Naive B cell (primary cell): ENCODE measurements at regions not wholly inside any gene's neighbourhood (a gene's known extent, or its start where the extent isn't known, plus 50 kb on each side); places are given as distances from the start of the nearest gene placed in this dataset.

Experiments used
- ATAC-seq, 2 donors: fragments of 150-1000 bp; cut with Tn5 transposase; 2 replicates each; pipeline ENCODE4 v1.10.0; 2021; ENCODE audit warnings: low read depth in 2 of 2, mild to moderate bottlenecking in 2 of 2, moderate library complexity in 2 of 2
- DNase-seq: peaks from one replicate; pipeline ENCODE4 v3.0.0; 2022
- H3K27ac Mint-ChIP-seq, 6 donors: one replicate each; pipeline ENCODE4 v1.8.0; 2020 to 2022; ENCODE audit warnings: mild to moderate bottlenecking in 6 of 6, mixed read lengths in 6 of 6, moderate library complexity in 5 of 6, inconsistent platforms in 2 of 6
- H3K27me3 Mint-ChIP-seq, 3 donors: one replicate each; pipeline ENCODE4 v1.8.0; 2021 to 2022; ENCODE audit warnings: mixed read lengths in 3 of 3, mild to moderate bottlenecking in 1 of 3
- H3K36me3 Mint-ChIP-seq, 2 donors: one replicate each; pipeline ENCODE4 v1.8.0; 2020 to 2022; ENCODE audit warnings: mixed read lengths in 2 of 2, inconsistent platforms in 1 of 2, mild to moderate bottlenecking in 1 of 2
- H3K4me1 Mint-ChIP-seq, 3 donors: one replicate each; pipeline ENCODE4 v1.8.0; 2020 to 2022; ENCODE audit warnings: mixed read lengths in 3 of 3, inconsistent platforms in 1 of 3, mild to moderate bottlenecking in 1 of 3, moderate library complexity in 1 of 3
- H3K4me3 Mint-ChIP-seq, 8 donors: one replicate each; pipeline ENCODE4 v1.8.0; 2020 to 2022; ENCODE audit warnings: mild to moderate bottlenecking in 8 of 8, mixed read lengths in 8 of 8, moderate library complexity in 8 of 8, inconsistent platforms in 2 of 8
- H3K9me3 Mint-ChIP-seq, 7 donors: one replicate each; pipeline ENCODE4 v1.8.0; 2020 to 2022; ENCODE audit warnings: mixed read lengths in 7 of 7, mild to moderate bottlenecking in 5 of 7, inconsistent platforms in 2 of 7, moderate library complexity in 1 of 7

DNA sequence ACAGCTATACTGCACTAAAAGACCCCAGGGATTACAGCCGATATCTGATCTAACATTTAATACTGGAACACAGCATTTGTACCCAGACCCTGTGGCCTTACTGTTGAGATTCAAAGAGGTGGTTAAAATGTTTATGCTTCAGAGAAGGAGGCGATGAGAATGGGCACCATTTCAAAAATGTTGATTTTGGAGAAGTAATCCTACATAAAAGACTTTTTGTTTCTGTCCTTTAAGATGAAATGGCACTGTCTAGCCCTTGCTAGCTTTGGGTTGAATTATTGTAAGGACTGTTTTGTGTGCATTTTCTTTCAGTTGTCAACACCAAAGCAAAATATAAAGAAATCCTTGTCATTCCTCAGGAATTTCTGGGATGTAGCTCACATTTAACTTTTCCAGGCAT lies 288.5 kb upstream of the ANKH start:
- Mint-ChIP-seq H3K27ac (no peak overlapping the region), H3K4me1 (no peaks in the 10 kb centered on the region), H3K9me3 (peaks cover 4 to 22% (median 12%) of the 10 kb centered on the region in 7 donors), H3K4me3 (no peak overlapping the region), H3K36me3 (peaks cover 0 to 8% of the 10 kb centered on the region in 2 donors), H3K27me3 (peaks cover 0 to 5% (median 4%) of the 10 kb centered on the region in 3 donors)
- ATAC-seq = no peak
- DNase-seq = no peak

GRCh38 chr5:15159606-15160005 lies 288.0 kb upstream of the ANKH start:
- DNase-seq (no peak), ATAC-seq (no peak)
- H3K27me3 Mint-ChIP-seq = peaks cover 0 to 8% (median 7%) of the 10 kb centered on the region in 3 donors
- H3K36me3 Mint-ChIP-seq = peaks cover 0 to 12% of the 10 kb centered on the region in 2 donors
- H3K4me3 Mint-ChIP-seq = no peak overlapping the region
- H3K4me1 Mint-ChIP-seq = peaks cover 0 to 2% (median 0%) of the 10 kb centered on the region in 3 donors
- peaks cover 4 to 27% (median 12%) of the 10 kb centered on the region in 7 donors for H3K9me3 Mint-ChIP-seq
- H3K27ac Mint-ChIP-seq = no peak overlapping the region

DNA sequence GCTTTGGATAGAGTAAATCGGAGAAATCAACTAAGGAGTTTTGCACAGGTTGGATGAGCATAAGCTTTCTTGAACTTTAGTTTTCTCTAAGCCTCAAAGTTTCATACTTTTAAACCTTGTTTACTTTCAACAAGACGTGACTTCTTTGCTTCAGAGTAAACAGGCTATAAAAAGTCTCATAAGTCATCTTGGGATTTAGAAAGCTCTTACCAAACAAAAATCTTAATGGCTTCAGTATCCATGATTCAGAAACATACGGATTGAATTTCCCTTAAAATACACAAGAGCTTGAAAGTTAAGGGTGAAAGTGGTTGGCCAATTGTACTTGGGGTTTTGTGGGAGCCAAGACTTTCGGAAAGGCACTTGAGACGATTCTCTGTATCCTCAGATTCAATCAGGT lies 270.9 kb upstream of the ANKH start:
- no peaks in the 10 kb centered on the region for H3K4me1 Mint-ChIP-seq
- no peaks in the 10 kb centered on the region for H3K36me3 Mint-ChIP-seq
- ATAC-seq (no peak), DNase-seq (no peak)
- no peaks in the 10 kb centered on the region for H3K27me3 Mint-ChIP-seq
- H3K9me3 Mint-ChIP-seq = peaks cover 0 to 12% (median 5%) of the 10 kb centered on the region in 7 donors
- H3K4me3 Mint-ChIP-seq = no peak overlapping the region
- no peak overlapping the region for H3K27ac Mint-ChIP-seq

- H3K27ac Mint-ChIP-seq = no peak overlapping the region
- no peak overlapping the region for H3K4me3 Mint-ChIP-seq
- ATAC-seq (no peak), DNase-seq (no peak)
- no peaks in the 10 kb centered on the region for H3K36me3 Mint-ChIP-seq
- H3K4me1 Mint-ChIP-seq = no peaks in the 10 kb centered on the region
- H3K9me3 Mint-ChIP-seq = peaks cover 0 to 14% (median 5%) of the 10 kb centered on the region in 7 donors
- H3K27me3 Mint-ChIP-seq = no peaks in the 10 kb centered on the region
Measured at GRCh38 chr5:15137414-15137813, 265.8 kb upstream of the ANKH start.

- Mint-ChIP-seq H3K4me1 (no peaks in the 10 kb centered on the region), H3K4me3 (peak overlapping the region in 1 of 8 donors; percentile 10), H3K9me3 (peaks cover 0 to 13% (median 5%) of the 10 kb centered on the region in 7 donors), H3K27me3 (no peaks in the 10 kb centered on the region), H3K27ac (no peak overlapping the region), H3K36me3 (no peaks in the 10 kb centered on the region)
- no peak for ATAC-seq
- no peak for DNase-seq
Measured at GRCh38 chr5:15135661-15136060, 264.1 kb upstream of the ANKH start.

DNA sequence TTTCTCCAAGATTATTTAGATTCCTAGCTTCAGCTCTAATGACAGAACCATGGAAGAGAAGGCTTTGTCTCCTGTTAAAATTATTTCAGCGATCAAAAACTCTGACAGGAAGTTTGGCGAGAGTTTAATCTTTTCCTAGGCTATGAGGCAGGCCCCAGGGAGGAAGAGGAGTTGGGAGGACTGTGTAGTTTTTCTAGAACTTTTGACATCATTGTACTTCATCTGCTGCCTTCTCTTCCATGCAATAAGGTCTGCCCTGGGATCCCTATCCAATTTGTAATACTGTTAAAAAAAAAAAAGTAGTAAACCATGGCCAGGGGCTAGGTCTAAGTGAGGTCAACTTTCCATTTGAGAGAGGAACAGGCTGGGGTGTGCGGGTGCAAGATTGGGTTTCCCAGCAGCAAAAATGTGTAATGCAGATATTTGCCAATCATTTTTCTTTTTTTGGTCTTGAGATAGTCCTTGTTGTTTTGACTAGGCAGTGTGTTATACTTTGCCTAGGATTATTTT lies 261.9 kb upstream of the ANKH start:
- Mint-ChIP-seq H3K27me3 (peaks cover 0 to 4% (median 0%) of the 10 kb centered on the region in 3 donors), H3K9me3 (peaks cover 4 to 24% (median 7%) of the 10 kb centered on the region in 7 donors), H3K36me3 (no peaks in the 10 kb centered on the region), H3K27ac (no peak overlapping the region), H3K4me1 (no peaks in the 10 kb centered on the region), H3K4me3 (no peak overlapping the region)
- ATAC-seq (no peak), DNase-seq (no peak)

- Mint-ChIP-seq H3K36me3 (no peaks in the 10 kb centered on the region), H3K27me3 (peaks cover 0 to 4% (median 0%) of the 10 kb centered on the region in 3 donors), H3K27ac (no peak overlapping the region), H3K9me3 (peaks cover 4 to 29% (median 7%) of the 10 kb centered on the region in 7 donors), H3K4me3 (no peak overlapping the region), H3K4me1 (no peaks in the 10 kb centered on the region)
- no peak for ATAC-seq
- DNase-seq = no peak
Measured at GRCh38 chr5:15132816-15133405, 261.3 kb upstream of the ANKH start.

GRCh38 chr5:15131909-15132308 lies 260.3 kb upstream of the ANKH start:
- DNase-seq = no peak
- no peak overlapping the region for H3K27ac Mint-ChIP-seq
- H3K4me3 Mint-ChIP-seq = no peak overlapping the region
- no peak for ATAC-seq
- no peaks in the 10 kb centered on the region for H3K4me1 Mint-ChIP-seq
- H3K36me3 Mint-ChIP-seq = no peaks in the 10 kb centered on the region
- H3K27me3 Mint-ChIP-seq = peaks cover 0 to 4% (median 0%) of the 10 kb centered on the region in 3 donors
- peaks cover 4 to 29% (median 9%) of the 10 kb centered on the region in 7 donors for H3K9me3 Mint-ChIP-seq

- Mint-ChIP-seq H3K9me3 (peaks cover 9 to 43% (median 16%) of the 10 kb centered on the region in 7 donors), H3K36me3 (peaks cover 0 to 6% of the 10 kb centered on the region in 2 donors), H3K27ac (no peak overlapping the region), H3K4me3 (no peak overlapping the region), H3K27me3 (no peaks in the 10 kb centered on the region), H3K4me1 (no peaks in the 10 kb centered on the region)
- ATAC-seq (no peak), DNase-seq (no peak)
Measured at GRCh38 chr5:15124871-15125568, 253.4 kb upstream of the ANKH start.

GRCh38 chr5:15124461-15124860 lies 252.9 kb upstream of the ANKH start:
- Mint-ChIP-seq H3K4me3 (no peak overlapping the region), H3K27me3 (no peaks in the 10 kb centered on the region), H3K9me3 (peaks cover 9 to 38% (median 15%) of the 10 kb centered on the region in 7 donors), H3K27ac (no peak overlapping the region), H3K4me1 (no peaks in the 10 kb centered on the region), H3K36me3 (peaks cover 0 to 6% of the 10 kb centered on the region in 2 donors)
- DNase-seq (no peak), ATAC-seq (no peak)

DNA sequence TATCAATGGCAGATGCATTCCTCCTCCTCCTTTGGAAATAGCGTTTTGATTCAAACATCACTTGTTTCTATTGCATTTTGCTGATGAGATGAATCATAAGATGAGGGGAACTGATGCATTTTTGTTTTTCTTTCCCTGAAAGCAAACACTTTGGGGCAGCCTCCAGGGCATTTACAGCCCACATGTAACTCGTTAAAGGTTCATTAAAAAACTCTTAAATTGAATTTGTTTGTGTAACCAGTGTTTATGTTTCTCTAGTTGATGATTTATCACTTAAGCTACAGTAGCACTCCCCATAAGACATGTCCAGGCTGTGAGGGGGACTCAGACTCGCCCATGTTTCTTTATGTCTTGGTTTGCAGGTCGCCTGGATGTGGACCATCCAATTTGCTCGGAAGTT lies 246.1 kb upstream of the ANKH start:
- Mint-ChIP-seq H3K9me3 (peaks cover 7 to 20% (median 8%) of the 10 kb centered on the region in 7 donors), H3K4me1 (no peaks in the 10 kb centered on the region), H3K4me3 (no peak overlapping the region), H3K27me3 (no peaks in the 10 kb centered on the region), H3K27ac (no peak overlapping the region), H3K36me3 (peaks cover 0 to 6% of the 10 kb centered on the region in 2 donors)
- ATAC-seq (no peak), DNase-seq (no peak)

- no peak for ATAC-seq
- Mint-ChIP-seq H3K9me3 (peaks cover 7 to 14% (median 8%) of the 10 kb centered on the region in 7 donors), H3K4me3 (no peak overlapping the region), H3K4me1 (no peaks in the 10 kb centered on the region), H3K27ac (no peak overlapping the region), H3K27me3 (no peaks in the 10 kb centered on the region), H3K36me3 (peaks cover 0 to 6% of the 10 kb centered on the region in 2 donors)
- no peak for DNase-seq
Measured at GRCh38 chr5:15116996-15117395, 245.4 kb upstream of the ANKH start.

DNA sequence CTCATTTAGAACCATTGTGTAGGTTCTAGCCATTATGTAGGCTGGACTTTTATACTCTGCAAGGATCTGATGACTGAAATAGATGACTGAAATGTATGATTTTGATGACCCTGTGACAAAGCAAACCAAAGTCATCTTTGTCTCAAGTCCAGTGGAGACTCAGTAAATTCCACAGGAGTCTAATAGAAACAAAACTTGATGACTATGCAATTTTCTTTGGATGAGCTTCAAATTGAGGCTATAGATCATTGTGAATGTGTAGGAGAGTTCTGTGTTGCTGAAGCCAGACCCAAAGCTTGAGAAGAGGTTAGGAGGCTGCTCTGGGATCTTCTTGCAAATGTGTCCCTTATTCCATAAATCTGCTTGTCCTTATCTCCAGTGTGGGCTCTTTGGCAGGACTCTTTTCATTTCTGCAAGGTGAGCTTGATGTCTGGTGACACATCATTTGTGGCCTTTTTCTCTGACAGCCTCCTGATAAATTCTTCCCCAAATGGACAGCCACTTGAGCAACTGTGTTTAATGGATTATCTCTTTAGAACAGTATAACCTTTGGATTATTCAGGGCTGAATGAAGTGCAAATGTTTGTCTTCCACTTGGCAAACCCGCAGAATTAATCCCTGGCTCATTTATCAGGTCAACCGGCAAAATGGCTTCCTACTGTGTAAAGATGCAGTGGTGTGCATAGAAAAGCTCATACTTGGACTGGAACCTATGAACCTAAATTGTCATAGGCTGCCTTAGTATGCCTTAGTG lies 235.1 kb upstream of the ANKH start:
- Mint-ChIP-seq H3K4me1 (no peaks in the 10 kb centered on the region), H3K4me3 (no peak overlapping the region), H3K27me3 (peaks cover 0 to 8% (median 8%) of the 10 kb centered on the region in 3 donors), H3K36me3 (no peaks in the 10 kb centered on the region), H3K9me3 (peaks cover 0 to 3% (median 0%) of the 10 kb centered on the region in 7 donors), H3K27ac (no peak overlapping the region)
- no peak for DNase-seq
- no peak for ATAC-seq
